HG03378 (cell line): ENCODE measurements at regions not wholly inside any gene's neighbourhood (a gene's known extent, or its start where the extent isn't known, plus 50 kb on each side); places are given as distances from the start of the nearest gene placed in this dataset.
"Not testable (repeated sequence)": the region's sequence is repeated elsewhere in the genome, so short reads cannot be mapped to it uniquely, and the experiment has no call there.

Experiments
- ATAC-seq: cut with Tn5 transposase; IDR thresholded peaks from one replicate; pipeline ENCODE4 v1.9.1; 2021; ENCODE audit warnings: mild to moderate bottlenecking, moderate library complexity; ENCODE audit not compliant: unreplicated experiment

DNA sequence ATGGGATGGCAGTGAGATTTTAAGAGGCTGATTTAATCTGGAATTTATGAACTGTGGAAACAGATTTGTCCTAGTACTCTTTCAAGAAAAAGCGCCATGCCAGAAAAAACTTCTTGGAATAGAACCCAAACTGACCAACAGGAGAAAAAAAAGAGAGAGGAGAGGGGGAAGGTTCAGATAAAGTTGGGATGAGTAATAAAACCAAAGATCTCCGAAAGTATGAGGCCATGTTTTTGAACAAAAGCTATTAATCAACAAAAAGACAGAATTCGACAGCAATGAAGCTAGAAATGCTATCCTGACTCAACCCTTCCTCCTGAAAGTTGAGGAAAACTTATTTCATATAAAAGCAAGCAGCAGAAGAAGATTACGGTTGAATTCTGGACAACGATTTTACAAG lies 135.5 kb downstream of the CEMIP2 start:
- ATAC-seq, result no peak

DNA sequence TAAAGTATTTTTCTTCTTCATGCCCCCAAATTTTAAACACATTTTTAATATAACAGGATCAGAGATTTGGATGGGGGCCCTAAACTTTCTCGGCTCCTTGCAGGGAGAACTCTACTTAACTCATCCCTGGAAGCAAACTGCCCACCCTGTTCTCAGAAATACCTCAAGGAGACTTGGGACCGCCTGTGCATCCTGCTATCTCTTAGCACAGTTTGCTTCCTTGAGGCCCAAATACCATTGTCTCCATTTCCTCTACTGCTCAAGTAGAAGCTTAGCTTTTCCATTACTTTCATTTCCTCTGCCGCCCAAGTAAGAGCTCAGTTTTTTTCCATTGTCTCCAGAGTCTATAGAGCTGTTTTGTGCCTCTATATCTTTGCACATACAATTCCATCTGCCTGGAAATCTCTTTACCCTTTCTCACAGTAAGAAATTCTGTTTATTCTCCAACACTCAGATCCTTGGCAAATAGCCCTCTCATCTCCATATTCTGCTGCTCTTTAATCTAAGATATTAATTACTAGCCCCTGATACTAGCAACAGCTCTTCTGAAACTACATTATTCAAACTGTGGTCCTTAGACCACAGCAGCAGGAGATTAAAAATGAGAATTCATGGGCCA lies 137.8 kb downstream of the CEMIP2 start:
- ATAC-seq, result no peak

DNA sequence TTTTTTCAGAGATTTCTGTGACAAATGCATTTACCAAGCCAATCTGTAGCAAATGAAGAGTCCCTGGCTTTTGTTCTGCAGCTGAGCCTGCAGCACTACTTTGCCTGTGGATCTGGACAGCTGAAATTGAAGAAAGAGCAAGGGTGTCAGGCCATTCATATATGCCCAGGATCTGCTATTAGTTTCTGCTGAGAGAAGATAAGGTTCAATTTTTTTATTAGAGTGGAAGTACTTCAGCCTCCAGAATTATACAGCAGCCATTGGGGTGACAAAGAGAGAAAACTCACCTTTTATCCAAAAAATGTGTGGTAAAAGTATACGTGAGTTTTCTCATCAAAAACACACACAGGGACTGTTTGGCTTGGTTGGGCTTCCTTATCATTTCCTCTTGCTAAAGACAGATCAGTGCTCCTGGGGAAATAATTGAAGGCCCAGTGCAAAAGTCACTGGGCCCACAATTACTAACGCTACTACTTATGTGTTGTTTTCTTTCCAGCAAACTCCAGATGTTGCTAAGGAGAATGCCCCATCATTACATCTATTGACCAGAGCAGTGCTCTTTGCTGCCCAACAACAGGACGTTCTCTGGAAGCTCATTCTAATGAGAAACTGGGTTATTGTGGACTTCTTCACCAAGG lies 138.6 kb downstream of the CEMIP2 start:
- ATAC-seq, result no peak

DNA sequence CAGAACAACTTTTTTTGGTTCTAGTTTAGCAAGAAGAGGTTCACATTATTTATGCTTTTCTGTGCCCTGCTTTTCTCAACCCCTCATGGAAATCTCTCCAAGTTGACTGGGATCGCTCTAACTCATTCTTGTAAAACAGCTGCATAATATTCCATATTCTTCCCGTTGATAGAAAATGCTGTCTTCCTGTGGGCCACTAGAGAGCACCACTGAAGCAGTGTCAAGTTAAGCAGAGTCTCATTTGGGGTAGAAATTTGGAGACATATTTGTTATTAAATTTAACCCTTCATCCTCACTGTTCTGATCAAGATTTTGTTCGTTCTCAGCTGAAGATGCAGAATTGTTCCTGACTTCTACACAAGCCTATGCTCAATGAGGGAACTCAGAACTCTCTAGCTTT lies 140.1 kb downstream of the CEMIP2 start:
- ATAC-seq, result no peak

DNA sequence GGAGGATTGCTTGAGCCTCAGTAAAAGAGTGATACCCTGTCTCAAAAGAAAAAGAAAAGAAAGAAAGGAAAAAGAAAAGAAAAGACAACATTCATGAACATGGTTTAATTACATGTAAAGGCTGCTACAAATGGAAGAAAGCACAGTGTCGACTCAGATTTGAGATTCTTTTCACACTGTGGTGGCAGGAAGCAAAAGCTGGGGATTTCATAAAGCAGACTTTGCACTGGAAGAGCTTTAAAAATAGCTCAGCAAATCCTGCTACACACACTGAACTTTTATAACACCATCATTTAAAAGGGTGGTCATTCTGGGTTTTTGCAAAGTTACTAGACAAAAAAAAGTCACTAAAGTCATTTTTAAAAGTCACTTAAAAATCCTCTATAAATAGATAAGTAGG lies 140.8 kb downstream of the CEMIP2 start:
- no peak for ATAC-seq

DNA sequence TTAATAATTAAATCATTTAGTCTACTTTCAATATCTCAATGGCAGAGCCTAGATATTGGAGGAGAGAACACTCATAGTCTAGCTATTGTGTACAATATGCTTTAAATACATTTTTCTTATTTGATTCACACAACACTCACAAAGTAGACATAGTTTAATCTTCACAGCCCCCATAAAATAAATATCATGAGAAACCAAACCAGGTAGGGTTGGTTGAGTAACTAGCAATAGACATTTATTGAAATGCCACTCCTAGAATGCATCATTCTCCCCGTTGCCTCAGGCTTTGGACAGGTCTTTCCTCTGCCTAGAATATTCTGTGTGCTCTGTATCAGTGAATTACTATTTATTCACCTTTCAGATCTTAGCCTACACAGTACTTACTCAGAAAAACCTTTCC lies 141.9 kb downstream of the CEMIP2 start:
- no peak for ATAC-seq

DNA sequence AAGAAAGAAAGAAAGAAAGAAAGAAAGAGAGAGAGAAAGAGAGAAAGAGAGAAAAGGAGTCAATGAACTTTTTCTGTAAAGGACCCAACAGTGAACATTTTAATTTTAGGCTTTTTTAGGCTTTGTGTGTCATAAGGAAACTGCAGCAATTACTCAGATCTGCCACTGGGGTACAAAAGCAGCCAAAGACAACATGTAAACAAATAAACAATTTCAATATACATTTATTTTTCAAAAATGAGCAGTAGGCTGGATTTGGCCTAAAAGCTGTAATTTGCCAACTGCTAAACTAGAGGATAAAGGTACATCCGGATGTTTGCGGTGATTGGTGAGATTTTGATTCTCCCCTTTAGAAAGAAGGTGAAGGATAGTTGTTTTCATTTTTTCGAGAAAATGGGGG lies 143.6 kb downstream of the CEMIP2 start:
- no peak for ATAC-seq

DNA sequence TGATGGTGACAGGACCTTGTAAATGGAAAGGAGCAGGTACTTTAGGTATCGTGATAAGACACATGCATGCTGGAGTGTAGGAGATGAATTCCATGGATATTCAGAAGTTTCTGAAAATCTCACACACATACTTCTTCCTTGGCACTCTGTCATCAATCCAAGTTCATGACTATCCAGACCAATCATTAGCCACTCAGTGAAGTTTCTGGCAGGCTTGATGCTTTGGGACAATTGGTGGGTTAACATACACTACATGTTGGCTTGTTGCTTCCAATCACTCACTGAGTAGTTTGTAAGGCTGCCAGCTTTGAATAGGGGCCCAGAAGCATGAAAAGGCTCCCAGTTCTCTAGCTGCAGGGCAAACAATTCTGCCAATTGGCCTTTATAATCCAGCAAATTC lies 147.6 kb downstream of the CEMIP2 start:
- no peak for ATAC-seq

DNA sequence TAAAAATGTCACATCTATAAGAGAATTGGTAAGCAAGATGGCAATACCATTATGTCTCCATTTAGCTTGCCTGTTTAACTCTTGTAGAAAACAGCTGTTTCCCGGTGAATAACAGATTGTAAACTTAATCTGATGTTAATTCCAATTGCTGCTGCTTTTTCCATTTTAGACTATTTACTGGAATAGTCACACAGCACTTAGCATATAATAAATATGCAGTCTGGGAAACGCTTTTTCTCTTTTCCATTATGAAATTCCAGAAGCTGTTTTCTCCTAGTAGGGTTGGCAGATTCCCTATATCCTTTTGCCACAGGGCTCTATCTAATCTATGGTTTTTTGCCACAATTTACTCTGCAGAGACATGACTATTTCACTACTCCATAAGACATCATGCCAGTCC lies 148.0 kb downstream of the CEMIP2 start:
- no peak for ATAC-seq

DNA sequence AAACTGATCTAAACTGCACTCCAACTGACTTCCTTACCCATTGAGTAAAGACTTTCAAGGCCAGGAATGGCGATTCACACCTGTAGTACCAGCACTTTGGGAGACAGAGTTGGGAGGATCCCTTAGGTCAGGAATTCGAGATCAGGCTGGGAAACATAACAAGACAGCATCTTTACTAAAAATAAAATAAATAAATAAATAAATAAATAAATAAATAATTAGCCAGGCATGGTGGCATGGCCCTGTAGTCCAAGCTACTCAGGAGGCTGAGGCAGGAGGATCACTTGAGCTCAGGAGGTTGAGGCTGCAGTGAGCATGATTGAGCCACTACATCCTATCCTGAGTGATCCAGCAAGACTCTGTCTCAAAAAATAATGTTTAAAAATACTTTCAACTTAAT lies 148.4 kb downstream of the CEMIP2 start:
- no peak for ATAC-seq

DNA sequence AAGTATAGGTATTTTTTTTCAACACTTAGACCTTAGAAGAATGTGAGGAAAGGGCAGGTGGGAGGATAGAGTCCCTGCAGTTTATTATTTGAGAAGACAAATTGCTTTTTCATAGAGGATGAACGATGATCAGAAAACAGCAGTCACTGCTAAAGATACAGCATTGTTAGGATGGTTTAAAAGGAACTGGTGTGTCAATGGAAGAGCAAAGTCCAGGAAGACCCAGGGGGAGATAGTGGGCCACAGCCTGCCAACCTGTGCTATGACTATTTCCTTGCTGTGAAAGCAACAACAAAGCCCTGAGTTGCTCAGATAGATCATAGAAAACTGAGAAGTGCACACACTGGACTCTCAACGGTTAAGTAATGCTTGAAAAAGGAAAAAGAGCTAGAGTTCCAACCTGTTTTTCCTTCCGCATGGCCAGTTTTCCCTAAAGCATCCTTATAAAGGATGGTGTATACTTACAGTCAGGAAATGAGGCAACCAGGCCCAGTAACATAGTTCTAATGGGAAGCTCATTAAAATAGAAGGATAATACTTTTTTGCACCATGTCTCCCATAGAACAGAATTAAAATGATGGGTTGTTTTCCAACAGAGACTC lies 153.8 kb downstream of the CEMIP2 start:
- no peak for ATAC-seq

DNA sequence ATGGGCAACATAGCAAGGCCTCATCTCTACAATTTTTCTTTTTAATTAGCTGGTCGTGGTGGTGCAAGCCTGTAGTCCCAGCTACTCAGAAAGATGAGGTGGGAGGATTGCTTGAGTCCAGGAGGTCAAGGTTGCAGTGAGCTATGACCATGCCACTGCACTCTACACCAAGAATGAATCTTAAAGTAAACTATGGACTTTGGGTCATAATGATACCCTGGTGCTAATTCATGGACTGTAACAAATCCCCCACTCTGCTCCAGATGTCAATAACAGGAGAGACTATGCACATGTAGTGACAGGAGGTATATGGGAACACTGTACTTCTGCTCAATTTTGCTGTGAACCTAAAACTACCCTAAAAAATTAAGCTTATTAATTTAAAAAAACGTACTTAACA lies 155.4 kb downstream of the CEMIP2 start:
- no peak for ATAC-seq

DNA sequence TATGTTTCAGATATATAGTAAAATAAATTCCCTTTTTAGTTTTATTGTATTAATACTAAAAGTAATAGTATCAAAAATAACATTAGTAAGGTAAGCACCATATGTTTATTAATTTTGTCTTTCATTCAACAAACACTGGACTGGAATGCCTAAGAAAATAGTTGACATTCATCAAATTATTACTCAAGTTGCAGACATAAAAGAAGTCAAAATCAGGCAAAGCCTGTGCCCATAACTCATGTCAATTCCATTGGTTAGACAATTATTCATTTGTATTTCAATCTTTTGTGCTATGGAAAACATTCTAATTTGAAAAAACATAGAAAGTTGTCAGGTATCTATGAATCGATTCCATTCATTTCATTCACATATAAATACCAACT lies 158.9 kb downstream of the CEMIP2 start:
- no peak for ATAC-seq

DNA sequence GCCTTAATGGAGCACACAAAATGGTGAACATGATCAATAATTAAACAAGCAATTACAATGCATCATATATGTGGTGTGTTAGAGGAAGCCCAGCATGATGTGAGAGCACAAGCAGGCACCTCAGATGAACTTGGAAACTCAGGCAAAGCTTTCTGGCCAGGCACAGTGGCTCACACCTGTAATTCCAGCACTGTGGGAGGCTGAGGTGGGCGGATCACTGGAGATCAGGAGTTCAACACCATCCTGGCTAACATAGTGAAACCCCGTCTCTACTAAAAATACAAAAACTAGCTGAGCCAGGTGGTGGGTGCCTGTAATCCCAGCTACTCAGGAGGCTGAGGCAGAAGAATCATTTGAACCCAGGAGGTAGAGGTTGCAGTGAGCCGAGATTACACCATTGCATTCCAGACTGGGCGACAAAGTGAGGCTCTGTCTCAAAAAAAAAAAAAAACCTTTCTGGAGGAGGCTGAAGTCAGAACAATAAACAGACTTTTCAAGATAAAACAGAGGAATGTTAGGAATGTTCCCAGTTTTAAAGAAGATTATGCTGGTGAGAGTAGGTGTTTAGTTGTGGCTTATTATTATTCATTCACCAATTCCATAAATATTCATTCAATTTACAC lies 159.4 kb downstream of the CEMIP2 start:
- ATAC-seq, result no peak

DNA sequence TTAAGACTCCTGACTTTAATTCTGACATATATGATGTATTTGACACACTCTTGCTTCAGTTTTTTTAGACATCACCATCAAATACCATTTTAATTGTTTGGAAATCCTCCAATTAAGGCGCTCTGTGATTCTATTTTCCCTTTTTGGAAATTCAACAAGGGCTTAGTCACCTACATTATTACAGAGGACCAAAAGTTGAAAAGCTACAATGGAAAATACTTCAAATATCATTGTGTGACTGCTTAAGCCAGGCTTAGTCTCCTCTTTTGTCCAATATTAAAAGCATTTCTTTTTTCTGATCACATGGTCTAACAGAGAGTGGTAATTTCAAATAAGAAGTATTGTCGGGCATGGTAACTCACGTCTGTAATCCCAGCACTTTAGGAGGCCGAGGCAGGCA lies 160.3 kb downstream of the CEMIP2 start:
- ATAC-seq, result no peak

DNA sequence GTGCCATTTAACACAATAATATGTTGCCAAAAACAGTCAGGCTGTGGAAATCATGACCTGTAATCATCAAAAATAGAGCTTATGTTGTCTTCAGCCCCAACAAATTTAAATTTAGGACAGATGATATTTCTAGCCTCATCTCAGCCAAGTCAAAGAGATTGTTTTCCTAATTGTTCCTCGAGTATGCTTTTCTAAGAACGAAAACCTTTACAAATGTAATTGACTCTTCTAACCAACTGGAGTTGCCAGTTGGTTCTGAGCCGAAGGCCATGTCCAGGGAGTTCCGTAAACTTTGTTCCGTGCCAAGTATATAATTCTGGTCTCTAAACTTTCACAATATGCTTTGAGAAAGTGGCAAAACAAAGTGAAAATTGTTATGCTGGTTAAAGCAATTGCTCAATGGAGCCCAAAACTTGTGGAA lies 160.8 kb downstream of the CEMIP2 start:
- ATAC-seq, result no peak

DNA sequence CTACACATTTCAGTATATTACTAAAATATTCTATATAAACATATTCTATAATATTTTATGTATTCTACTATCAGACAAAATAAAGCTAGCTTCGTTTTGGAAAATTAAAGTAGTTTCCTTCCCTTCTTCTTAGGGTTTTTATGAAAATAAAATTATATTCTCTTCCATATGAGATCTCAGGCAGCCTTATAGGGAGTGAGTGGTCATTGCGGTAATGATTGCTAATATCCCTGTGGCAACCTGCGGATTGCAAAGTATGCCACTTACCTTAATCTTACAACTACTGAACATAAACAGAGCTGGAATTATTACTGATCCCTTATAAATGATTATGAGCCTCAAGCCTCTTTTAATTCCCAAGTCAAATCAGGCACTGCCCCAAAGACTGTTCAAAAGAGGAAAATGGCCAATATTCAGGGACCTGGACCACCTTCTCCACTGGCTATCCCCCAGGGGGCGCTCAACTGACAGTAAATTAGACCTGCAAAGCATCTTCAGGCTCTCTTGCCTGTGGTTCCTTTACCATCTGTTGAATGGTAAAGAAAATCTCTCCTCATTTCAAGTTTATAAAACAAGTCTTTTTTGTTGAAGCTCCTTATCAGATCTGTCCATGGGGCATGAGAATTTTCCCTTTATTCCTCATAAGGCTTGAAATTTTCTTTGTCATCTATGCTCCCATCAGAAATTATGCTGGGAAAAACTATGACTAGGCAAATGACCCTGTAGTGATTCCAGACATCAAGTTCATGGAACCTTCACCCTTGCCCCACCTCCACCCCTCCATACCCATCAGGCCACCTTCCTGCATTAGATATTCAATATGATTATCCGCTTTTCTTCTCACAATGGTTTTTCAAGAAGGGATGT lies 163.9 kb downstream of the CEMIP2 start:
- peak; percentile 85 for ATAC-seq

DNA sequence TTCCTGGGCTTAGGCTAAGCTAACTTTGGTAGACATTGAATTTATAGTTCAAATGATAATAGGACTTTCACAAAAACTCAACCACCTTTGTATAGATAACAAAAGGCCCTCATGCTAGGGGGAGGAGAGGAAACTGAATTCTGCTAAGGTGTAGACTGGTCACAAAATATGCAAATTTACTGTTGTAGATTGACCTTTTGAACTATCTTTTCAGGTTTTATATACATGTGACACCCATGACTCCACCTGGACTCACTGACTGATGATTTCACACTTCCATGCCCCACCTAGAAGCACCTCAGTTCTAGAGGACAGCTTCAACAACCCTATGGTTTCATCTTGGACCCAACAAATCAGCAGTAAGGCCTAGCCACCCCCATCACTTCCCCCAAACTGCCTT lies 165.7 kb downstream of the CEMIP2 start:
- peak; percentile 70 for ATAC-seq

DNA sequence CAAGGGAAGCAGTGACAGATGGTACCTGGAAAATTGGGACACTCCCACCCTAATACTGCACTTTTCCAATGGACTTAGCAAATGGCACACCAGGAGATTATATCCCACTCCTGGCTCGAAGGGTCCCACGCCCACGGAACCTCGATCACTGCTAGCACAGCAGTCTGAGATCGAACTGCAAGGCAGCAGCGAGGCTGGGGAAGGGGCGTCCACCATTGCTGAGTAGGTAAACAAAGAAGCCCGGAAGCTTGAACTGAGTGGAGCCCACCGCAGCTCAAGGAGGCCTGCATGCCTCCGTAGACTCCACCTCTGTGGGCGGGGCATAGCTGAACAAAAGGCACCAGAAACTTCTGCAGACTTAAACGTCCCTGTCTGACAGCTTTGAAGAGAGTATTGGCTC lies 172.6 kb downstream of the CEMIP2 start:
- ATAC-seq, result not testable (repeated sequence)

DNA sequence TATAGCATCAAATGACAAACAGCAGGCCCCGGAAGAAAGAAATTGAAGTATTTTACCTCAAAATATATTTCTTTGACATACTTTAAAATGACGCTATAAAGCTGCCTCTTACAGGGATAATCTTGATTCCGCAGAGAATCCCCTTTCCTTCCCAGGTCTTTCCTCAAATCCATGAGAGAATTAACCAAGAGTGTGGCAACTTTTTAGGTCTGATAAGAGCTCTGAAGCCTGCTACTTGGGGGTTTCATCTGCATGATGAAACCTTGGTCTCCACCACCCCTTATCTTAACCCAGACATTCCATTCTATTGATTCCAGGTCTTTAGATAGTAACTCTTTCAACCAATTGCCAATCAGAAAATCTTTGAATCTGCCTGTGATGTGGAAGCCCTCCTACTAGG lies 173.8 kb downstream of the CEMIP2 start:
- ATAC-seq, result no peak

DNA sequence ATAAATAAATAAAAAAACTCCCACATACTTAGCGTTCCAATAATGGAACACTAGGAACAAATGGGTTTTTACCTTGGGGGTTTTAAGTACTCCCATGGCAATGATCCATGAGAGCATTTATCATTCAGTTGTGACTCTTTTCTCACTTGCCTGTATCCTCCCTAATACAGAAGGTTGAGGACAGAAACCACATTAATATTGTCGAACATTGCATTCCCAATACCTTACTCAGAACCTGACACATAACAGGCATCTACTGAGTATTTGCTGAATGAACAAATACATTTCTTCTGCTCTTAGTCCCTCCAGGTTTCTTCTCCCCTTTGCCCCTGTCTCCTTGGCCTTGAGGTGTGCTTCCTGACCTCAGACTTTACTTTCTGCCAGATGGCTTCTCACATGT lies 175.9 kb downstream of the CEMIP2 start:
- ATAC-seq, result no peak
